OCI-LY7 (cell line): ENCODE measurements at regions not wholly inside any gene's neighbourhood (a gene's known extent, or its start where the extent isn't known, plus 50 kb on each side); places are given as distances from the start of the nearest gene placed in this dataset.

ENCODE experiments used
- BruUV-seq: library from RNA; stranded (reverse); fragments of 400-500 nt; replicated peaks from 2 replicates; lab custom pipeline; 2021; lab: Mats Ljungman, UMichigan
- CTCF ChIA-PET: fragments of 300-600 bp; sonication (Branson Sonifier 250); formaldehyde crosslinking; loops from one replicate; lab custom pipeline; 2022; ENCODE audit warnings: antibody characterized with exemption; ENCODE audit not compliant: unreplicated experiment; lab: Charles Lee
- POLR2A ChIA-PET: fragments of 300-600 bp; sonication (Branson Sonifier 250); formaldehyde crosslinking; loops from one replicate; lab custom pipeline; 2022; ENCODE audit warnings: antibody characterized with exemption; lab: Charles Lee
- DNase-seq: peaks from one replicate; pipeline ENCODE4 v3.0.0-alpha.2; 2015; ENCODE audit warnings: low spot score
- H2AFZ ChIP-seq: fragments of 200-600 bp; sonication (generic), shearing (Covaris generic); 2 replicates; pipeline ENCODE4 v1.6.1; 2014; ENCODE audit warnings: mild to moderate bottlenecking, antibody characterized with exemption, low read length, moderate library complexity
- H3K27ac ChIP-seq: fragments of 200-600 bp; sonication (generic); 2 replicates; pipeline ENCODE4 v1.5.1; 2014; ENCODE audit warnings: mixed run types, low read depth, mild to moderate bottlenecking, moderate library complexity, low read length, inconsistent platforms; ENCODE audit not compliant: poor library complexity, severe bottlenecking
- H3K36me3 ChIP-seq: fragments of 200-600 bp; sonication (generic); 2 replicates; pipeline ENCODE4 v1.6.1; 2014; ENCODE audit warnings: mild to moderate bottlenecking, antibody characterized with exemption, low read length, moderate library complexity, mixed read lengths; ENCODE audit not compliant: insufficient read depth
- H3K4me1 ChIP-seq: fragments of 200-600 bp; sonication (generic); 2 replicates; pipeline ENCODE4 v1.5.1; 2014; ENCODE audit warnings: mild to moderate bottlenecking, low read length; ENCODE audit not compliant: insufficient read depth, poor library complexity, severe bottlenecking
- H3K4me2 ChIP-seq: fragments of 200-600 bp; sonication (generic); 2 replicates; pipeline ENCODE4 v1.6.1; 2014; ENCODE audit warnings: mild to moderate bottlenecking, low read length
- H3K4me3 ChIP-seq: fragments of 200-600 bp; sonication (generic); 2 replicates; pipeline ENCODE4 v1.5.1; 2014; ENCODE audit warnings: mild to moderate bottlenecking, low read depth, low read length; ENCODE audit not compliant: poor library complexity, severe bottlenecking
- H3K79me2 ChIP-seq: fragments of 200-600 bp; sonication (generic); 2 replicates; pipeline ENCODE4 v1.6.1; 2016; ENCODE audit warnings: low read depth, mild to moderate bottlenecking, low read length, moderate library complexity, mixed read lengths; ENCODE audit not compliant: insufficient read depth
- H3K9me2 ChIP-seq: fragments of 200-600 bp; sonication (generic); 2 replicates; pipeline ENCODE4 v1.6.1; 2016; ENCODE audit warnings: mild to moderate bottlenecking, low read length, mixed read lengths; ENCODE audit not compliant: insufficient read depth
- H3K9me3 ChIP-seq: fragments of 200-600 bp; sonication (generic); 2 replicates; pipeline ENCODE4 v1.6.1; 2014; ENCODE audit warnings: mild to moderate bottlenecking, mixed run types, low read length, mixed read lengths
- H4K20me1 ChIP-seq: fragments of 200-600 bp; sonication (generic); 2 replicates; pipeline ENCODE4 v1.6.1; 2014; ENCODE audit warnings: mild to moderate bottlenecking, antibody characterized with exemption, low read length, moderate library complexity, mixed read lengths; ENCODE audit not compliant: insufficient read depth
- EZH2phosphoT487 ChIP-seq: fragments of 200-600 bp; sonication (generic); IDR thresholded peaks from 2 replicates; pipeline ENCODE4 v1.6.1; 2018; ENCODE audit warnings: low read depth, borderline replicate concordance, mild to moderate bottlenecking, mixed run types, antibody characterized with exemption, low read length, moderate library complexity, mixed read lengths
- intact Hi-C: fragments of 100-400 bp; cut with micrococcal nuclease; formaldehyde crosslinking; loops from one replicate; pipeline ENCODE4 v1.10.0; 2022; ENCODE audit not compliant: unreplicated experiment
- TF ChIP-seq, protein P1 (sequence below): fragments of 200-600 bp; sonication (generic); conservative IDR thresholded peaks from 2 replicates; pipeline ENCODE4 v1.5.1; 2014; ENCODE audit warnings: mild to moderate bottlenecking, antibody characterized with exemption, low read length, moderate library complexity, mixed read lengths

DNA sequence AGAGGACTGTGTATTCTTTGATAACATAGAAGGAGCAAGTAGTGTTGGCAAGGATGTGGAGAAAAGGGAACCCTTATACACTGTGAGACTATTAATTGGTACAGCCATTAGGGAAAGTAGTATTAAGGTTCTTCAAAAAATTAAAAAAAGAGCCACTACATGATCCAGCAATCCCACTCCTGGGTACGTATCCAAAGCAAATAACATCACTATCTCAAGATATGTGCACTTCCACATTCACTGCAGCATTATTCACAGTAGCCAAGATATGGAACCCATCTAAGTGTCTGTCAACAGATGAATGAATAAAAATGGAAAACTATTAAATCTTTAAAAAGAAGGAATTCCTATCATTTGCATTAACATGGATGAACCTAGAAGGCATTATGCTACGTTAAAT, 693.2 kb upstream of the RIOK2 start:
- DNase-seq, result no peak
- intact Hi-C loops, result no loop called here
- CTCF ChIA-PET, result no interaction called here
- Histone ChIP-seq H3K36me3 (no peaks in the 10 kb centered on the region), H3K9me3 (no peaks in the 10 kb centered on the region), H3K79me2 (no peaks in the 10 kb centered on the region), H3K4me3 (no peak overlapping the region), H3K9me2 (no peaks in the 10 kb centered on the region), H2AFZ (no peak overlapping the region), H3K4me2 (no peak overlapping the region), H3K27ac (no peak overlapping the region), H4K20me1 (no peaks in the 10 kb centered on the region), H3K4me1 (no peaks in the 10 kb centered on the region)
- no peak for TF ChIP-seq EZH2phosphoT487
- TF ChIP-seq, protein P1, sequence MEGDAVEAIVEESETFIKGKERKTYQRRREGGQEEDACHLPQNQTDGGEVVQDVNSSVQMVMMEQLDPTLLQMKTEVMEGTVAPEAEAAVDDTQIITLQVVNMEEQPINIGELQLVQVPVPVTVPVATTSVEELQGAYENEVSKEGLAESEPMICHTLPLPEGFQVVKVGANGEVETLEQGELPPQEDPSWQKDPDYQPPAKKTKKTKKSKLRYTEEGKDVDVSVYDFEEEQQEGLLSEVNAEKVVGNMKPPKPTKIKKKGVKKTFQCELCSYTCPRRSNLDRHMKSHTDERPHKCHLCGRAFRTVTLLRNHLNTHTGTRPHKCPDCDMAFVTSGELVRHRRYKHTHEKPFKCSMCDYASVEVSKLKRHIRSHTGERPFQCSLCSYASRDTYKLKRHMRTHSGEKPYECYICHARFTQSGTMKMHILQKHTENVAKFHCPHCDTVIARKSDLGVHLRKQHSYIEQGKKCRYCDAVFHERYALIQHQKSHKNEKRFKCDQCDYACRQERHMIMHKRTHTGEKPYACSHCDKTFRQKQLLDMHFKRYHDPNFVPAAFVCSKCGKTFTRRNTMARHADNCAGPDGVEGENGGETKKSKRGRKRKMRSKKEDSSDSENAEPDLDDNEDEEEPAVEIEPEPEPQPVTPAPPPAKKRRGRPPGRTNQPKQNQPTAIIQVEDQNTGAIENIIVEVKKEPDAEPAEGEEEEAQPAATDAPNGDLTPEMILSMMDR, result no peak
- POLR2A ChIA-PET, result no interaction called here
- BruUV-seq, result no TSS peak

DNA sequence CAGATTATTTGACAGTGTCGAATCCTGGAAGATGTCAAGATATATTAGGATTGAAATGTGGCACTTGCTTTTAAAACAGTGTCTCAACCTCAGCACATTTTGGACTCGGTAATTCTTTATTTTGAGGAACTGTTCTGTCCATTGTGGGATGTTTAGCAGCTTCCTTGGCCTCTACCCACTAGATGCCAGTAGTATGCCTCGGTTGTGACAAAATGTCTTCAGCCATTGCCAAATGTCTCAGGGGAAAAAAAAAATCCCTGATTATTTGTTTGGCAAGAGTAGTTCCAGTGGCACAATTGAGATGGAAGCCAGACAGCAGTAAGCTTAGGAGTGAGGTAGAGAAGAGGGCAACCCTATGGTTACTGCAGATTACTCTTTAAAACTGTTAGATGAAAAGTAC, 694.5 kb upstream of the RIOK2 start:
- TF ChIP-seq, protein P1, result no peak
- no peak for TF ChIP-seq EZH2phosphoT487
- H3K4me1 ChIP-seq, result no peaks in the 10 kb centered on the region
- BruUV-seq, result no TSS peak
- H4K20me1 ChIP-seq, result no peaks in the 10 kb centered on the region
- no peaks in the 10 kb centered on the region for H3K79me2 ChIP-seq
- H3K4me2 ChIP-seq, result no peak overlapping the region
- H3K4me3 ChIP-seq, result no peak overlapping the region
- no peak overlapping the region for H2AFZ ChIP-seq
- no peaks in the 10 kb centered on the region for H3K36me3 ChIP-seq
- ChIA-PET POLR2A (no interaction called here), CTCF (no interaction called here)
- no peak for DNase-seq
- H3K9me2 ChIP-seq, result no peaks in the 10 kb centered on the region
- H3K9me3 ChIP-seq, result no peaks in the 10 kb centered on the region
- no peak overlapping the region for H3K27ac ChIP-seq
- intact Hi-C loops, result no loop called here

DNA sequence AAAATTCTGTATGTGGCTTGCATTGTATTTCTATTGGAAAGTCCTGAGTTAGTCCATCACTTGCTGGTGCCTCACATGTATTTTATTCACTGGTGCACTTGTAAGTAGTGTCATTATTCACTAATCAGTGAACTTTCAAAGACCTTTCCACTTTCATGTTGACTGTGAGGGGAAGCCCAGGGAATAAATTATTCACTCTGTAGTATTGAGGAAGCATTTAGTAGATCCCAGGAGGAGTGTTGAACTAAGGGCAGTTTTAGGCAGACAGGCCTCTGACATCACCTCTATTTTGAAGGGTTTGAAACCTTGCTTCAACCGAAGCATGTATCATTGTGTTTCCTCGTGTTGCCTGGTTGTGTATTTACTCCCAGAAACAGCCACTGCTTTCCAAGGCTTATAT, 705.4 kb upstream of the RIOK2 start:
- Histone ChIP-seq H4K20me1 (no peaks in the 10 kb centered on the region), H2AFZ (no peak overlapping the region), H3K4me1 (no peaks in the 10 kb centered on the region), H3K79me2 (no peaks in the 10 kb centered on the region), H3K4me3 (no peak overlapping the region), H3K4me2 (no peak overlapping the region), H3K36me3 (no peaks in the 10 kb centered on the region), H3K9me2 (no peaks in the 10 kb centered on the region), H3K9me3 (no peaks in the 10 kb centered on the region), H3K27ac (no peak overlapping the region)
- TF ChIP-seq, protein P1, result no peak
- TF ChIP-seq EZH2phosphoT487, result no peak
- ChIA-PET POLR2A (no interaction called here), CTCF (no interaction called here)
- intact Hi-C loops, result no loop called here
- no TSS peak for BruUV-seq
- no peak for DNase-seq
